GM12892 (cell line): ENCODE measurements at regions not wholly inside any gene's neighbourhood (a gene's known extent, or its start where the extent isn't known, plus 50 kb on each side); places are given as distances from the start of the nearest gene placed in this dataset.

ENCODE experiments used
- DNase-seq: peaks from one replicate; pipeline ENCODE4 v3.0.0; 2011; ENCODE audit not compliant: insufficient read length
- FAIRE-seq: peaks from 2 replicates; lab custom pipeline; 2011; peaks lifted over from hg19 to GRCh38; lab: Jason Lieb, UNC
- POLR2A ChIP-seq: IDR thresholded peaks from 2 replicates; pipeline ENCODE4 v1.6.1; 2011; ENCODE audit warnings: low read depth, low read length, control low read depth
- POLR2AphosphoS5 ChIP-seq: IDR thresholded peaks from 2 replicates; pipeline ENCODE4 v1.6.1; 2011; ENCODE audit warnings: low read depth, low read length, control low read depth
- TAF1 ChIP-seq: IDR thresholded peaks from 2 replicates; pipeline ENCODE4 v1.6.1; 2011; ENCODE audit warnings: low read depth, mild to moderate bottlenecking, control low read depth, low read length, borderline replicate concordance

GRCh38 chr5:162444129-162444762 lies 376.7 kb downstream of the GABRG2 start:
- FAIRE-seq (no peak), DNase-seq (no peak)
- TF ChIP-seq TAF1 = no peak
- TF ChIP-seq POLR2AphosphoS5 = no peak

- TF ChIP-seq TAF1 (no peak), POLR2A (no peak), POLR2AphosphoS5 (no peak)
- FAIRE-seq (no peak), DNase-seq (no peak)
Measured at GRCh38 chr5:162456086-162456485, 388.5 kb downstream of the GABRG2 start.

- FAIRE-seq = no peak
- DNase-seq = no peak
- TF ChIP-seq POLR2A (no peak), POLR2AphosphoS5 (no peak), TAF1 (no peak)
Measured at GRCh38 chr5:162466011-162466410, 398.4 kb downstream of the GABRG2 start.

- no peak for TF ChIP-seq TAF1
- TF ChIP-seq POLR2A = no peak
- no peak for TF ChIP-seq POLR2AphosphoS5
- DNase-seq (no peak), FAIRE-seq (no peak)
Measured at GRCh38 chr5:162473041-162473714, 405.6 kb downstream of the GABRG2 start.

- TF ChIP-seq POLR2A (no peak), TAF1 (no peak), POLR2AphosphoS5 (no peak)
- FAIRE-seq (no peak), DNase-seq (no peak)
Measured at GRCh38 chr5:162474239-162474638, 406.7 kb downstream of the GABRG2 start.

GRCh38 chr5:162484095-162484494 lies 416.5 kb downstream of the GABRG2 start:
- FAIRE-seq = no peak
- DNase-seq = no peak
- TF ChIP-seq TAF1 = no peak
- no peak for TF ChIP-seq POLR2AphosphoS5
- TF ChIP-seq POLR2A = no peak

GRCh38 chr5:162484986-162485385 lies 417.4 kb downstream of the GABRG2 start:
- DNase-seq (no peak), FAIRE-seq (no peak)
- no peak for TF ChIP-seq POLR2AphosphoS5
- no peak for TF ChIP-seq TAF1
- no peak for TF ChIP-seq POLR2A

GRCh38 chr5:162485666-162486292 lies 418.2 kb downstream of the GABRG2 start:
- FAIRE-seq (no peak), DNase-seq (no peak)
- TF ChIP-seq POLR2AphosphoS5 = no peak
- no peak for TF ChIP-seq POLR2A
- no peak for TF ChIP-seq TAF1

- no peak for DNase-seq
- TF ChIP-seq POLR2AphosphoS5 (no peak), TAF1 (no peak), POLR2A (no peak)
- no peak for FAIRE-seq
Measured at GRCh38 chr5:162487528-162488525, 420.3 kb downstream of the GABRG2 start.

GRCh38 chr5:162496100-162496808 lies 428.7 kb downstream of the GABRG2 start:
- DNase-seq (no peak), FAIRE-seq (no peak)
- TF ChIP-seq POLR2AphosphoS5 (no peak), TAF1 (no peak), POLR2A (no peak)
